CD4-positive, alpha-beta T cell treated with Interleukin-17A for 4 hours (primary cell): ENCODE measurements at regions not wholly inside any gene's neighbourhood (a gene's known extent, or its start where the extent isn't known, plus 50 kb on each side); places are given as distances from the start of the nearest gene placed in this dataset.

ENCODE experiments used
- DNase-seq: peaks from one replicate; pipeline ENCODE4 v3.0.0-alpha.2; 2020; ENCODE audit warnings: mixed read lengths

DNA sequence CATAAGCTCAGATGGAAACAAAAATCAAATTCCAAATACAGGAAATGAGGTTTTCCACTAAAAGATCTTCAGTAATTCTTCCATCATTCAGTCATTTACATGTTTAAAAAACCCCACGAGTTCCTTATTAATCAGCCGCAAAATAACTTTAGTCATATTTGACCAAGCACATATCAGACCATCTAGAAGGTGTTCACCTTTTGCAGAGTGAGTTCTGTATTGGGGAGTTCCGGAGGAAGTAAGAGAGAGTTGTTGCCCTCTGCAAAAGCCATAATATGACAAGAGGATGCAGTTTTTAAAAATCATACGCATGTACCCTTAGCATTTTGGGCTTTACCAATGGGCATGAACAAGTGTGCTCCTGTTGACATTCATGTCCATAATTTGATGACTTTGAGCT, 61.6 kb downstream of the CCR1 start:
- DNase-seq, result no peak

DNA sequence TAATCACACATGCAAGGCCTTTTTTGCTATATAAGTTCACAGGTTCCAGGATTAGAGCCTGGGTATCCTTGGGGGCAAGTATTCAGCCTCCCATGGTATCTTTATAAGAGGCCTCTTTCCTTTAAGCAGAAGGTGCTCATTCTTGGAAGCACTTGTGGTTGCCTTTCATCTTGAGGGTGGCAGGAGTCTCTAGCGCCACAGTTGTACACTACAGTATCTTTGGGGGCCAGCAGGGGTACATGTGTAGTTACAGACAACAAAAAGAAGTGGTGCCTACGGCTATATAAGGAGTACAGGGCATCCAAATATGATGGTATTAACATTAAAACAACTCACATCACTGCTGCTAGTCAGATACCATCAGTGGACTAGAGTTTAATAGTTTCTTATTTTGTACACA, 62.1 kb downstream of the CCR1 start:
- no peak for DNase-seq

DNA sequence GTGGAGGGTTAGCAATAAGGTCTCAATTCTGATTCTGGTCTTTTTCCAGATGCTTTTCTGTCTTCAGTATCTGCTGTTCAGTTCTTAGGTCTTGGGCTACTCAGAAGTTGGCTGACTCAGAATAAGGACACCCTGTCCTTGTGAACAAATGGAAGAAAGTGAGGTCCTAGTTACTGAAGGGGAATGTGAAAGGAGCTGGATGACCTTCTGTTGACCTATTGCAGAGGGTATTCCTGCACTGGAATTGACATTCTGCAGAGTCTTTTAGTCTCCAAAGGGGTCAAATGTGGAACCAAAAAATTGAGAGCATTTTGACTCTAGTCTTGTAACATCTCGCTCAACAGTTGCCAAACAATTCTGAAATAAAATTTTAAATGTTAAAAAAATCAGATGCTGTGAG, 63.0 kb downstream of the CCR1 start:
- no peak for DNase-seq

DNA sequence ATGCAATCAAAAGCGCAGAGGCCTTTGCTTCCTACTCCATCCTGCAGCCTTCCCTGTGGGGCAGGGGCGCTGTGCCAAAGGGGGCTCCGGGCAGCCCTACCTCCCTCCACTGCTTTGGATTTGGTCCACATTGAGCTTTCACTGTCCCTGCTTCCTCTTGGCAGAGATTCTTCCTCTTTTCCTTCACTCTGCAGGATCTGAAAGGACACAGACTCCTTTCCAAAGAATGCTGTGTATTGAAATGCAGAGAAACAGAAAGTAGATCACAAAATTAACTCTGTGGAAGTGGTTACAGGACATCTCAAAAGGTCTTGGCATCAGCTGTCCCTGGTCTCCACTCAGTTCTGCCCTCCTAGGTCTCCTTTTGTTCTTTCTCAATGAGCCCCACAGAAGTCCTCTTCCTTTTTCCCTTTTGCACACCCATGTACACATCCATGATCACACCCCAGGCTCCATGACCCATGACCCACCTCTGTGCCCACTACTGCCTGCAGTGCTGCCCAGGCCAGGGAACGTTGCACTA, 64.1 kb downstream of the CCR1 start:
- DNase-seq, result no peak

DNA sequence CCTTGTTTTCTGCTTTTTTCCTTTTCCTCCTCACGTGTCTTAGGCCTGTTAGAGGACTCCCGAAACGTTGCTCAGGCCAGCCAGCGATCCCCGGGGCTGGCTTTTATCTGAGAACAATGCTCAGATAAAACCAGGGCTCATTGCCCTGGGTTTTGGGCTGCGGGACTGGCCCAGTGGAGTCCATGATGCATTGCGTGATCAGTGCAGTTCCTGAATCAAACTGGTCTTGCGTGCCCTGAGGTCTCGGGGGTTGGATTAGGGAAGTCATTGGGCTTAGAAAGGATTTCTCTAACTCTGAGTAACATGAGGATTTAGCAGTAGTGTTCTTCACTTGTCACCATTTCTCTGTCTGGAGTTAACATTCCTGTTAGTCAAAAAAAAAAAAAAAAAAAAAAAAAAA, 66.3 kb downstream of the CCR1 start:
- no peak for DNase-seq

DNA sequence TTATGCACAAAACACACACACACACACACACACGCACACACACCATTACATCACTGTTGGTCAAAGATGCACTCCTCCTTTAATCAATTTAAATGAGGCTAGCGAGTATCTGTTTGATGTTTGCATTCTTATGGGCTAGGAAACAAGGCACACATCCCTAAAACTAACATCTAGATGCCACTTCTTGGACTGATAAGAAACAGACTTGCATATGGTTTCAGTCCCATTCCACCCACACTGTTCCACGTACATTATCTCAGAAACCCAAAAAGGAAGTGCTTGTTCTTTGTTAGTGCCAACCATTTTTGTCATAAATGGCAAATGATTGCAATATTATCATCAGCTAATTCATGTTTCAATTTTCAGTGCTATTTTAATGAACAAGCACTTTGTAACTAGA, 69.5 kb downstream of the CCR1 start:
- DNase-seq, result no peak

DNA sequence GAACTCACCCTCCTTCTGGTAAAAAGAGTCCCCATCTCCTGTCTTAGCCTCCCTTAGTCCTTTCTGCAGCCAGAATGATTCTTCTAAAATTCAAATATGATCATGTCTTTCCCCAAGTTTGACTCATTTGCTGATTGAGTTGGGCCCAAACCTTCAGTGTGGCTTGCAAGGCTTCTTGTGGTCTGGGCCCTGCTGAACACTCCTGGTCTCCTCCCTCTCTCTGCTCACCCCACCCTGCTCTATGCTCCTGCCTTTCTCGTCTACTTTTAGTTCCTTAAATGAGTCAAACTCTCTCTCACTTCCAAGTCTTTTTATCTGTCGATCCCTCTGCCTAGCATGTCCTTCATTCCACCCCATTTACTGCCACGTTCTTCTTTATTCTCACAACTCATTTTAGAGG, 72.6 kb downstream of the CCR1 start:
- DNase-seq, result no peak

DNA sequence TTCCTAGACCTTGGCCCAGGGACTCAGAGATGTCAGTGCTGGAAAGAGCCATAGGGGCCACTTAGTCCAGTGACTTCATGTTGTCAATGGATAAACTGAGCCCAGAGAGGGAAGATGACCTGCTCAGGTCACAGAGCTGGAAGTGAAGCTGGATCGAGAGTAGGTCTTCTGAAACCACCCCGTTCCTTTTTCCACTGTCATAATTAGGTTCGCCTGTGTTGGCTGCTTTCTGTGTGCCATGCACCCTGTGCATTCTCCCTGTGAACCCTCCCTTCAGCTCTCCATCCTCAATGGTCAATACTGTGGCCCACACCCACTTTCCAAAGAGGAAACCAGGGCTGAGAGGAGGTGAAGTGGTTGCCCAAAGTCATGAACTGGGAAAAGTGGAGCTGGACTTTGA, 74.8 kb downstream of the CCR1 start:
- no peak for DNase-seq

DNA sequence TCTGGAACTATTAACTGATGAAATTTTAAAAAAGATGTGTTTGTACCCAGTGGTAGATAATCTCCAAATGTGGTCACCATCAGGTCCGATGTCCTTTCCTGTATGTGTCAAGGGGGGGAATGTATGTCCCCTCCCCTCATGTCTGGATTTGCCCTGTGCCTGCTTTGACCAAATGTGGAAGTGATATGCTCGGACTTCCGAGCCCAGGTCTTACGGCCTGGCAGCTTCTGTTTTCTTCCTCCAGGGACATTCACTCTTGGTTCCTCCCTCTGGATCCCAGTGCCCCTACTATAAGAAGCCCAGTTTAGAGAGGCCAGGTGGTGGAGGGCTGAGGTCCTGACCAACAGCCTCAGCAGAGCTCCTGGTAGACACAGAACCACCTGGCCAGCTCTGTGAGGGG, 75.5 kb downstream of the CCR1 start:
- no peak for DNase-seq

DNA sequence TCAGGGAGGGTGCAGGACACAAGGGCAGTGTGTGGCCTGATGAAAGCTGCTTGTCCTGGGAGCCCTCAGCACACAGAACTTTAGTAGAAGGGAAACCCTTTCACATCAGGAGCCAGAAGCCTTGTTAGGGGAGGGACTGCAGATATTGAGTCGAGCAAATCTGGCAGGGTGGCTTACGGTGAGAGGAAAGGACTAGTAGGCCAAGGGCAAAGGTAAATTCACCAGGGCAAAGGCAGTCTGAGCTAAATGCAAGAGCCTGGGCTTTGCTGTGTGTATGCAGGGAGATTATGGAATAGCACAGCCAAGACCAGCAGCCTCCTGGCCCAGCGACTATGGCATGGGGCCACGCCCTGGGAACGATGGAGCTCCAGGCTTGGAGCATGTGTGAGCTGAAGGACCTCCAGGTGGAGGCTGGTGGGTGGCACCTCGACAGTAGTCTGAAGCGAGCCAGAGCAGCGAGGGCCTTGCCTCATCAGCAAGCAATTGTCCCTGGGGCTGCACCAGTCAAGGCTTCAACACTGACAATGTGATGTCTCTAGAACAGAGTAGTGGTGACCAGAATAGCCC, 76.1 kb downstream of the CCR1 start:
- DNase-seq, result no peak

DNA sequence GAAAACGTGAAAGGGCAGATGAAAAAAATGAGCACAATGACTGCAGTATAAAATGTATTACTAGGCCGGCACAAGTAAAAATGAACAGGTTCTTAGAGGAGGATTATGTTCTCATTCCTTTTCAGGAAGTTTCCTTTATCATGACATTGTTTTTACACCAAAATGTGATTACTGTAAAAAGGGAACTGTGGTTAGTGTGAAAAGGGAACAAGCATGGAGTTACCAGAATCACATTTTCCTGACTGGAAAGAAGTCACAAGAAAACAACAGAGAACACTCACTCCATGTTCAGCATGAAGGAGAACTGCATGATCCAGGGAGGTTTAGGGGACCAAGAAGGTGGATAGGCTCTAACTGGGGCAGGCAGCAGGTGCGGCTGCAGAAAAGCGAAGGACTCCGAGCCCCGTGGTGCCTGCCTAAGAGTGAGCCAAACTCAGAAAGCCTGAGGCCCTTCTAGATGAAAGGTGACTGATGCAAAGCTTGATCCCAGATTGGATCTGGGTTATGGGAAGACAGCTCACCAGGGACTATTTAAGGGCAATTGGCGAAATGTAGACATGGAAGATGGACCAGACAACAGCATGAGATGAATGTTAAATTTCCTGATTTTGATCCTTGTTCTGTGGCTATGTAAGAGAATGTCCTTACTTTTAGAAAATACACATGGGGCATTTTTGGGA, 77.3 kb downstream of the CCR1 start:
- DNase-seq, result no peak

DNA sequence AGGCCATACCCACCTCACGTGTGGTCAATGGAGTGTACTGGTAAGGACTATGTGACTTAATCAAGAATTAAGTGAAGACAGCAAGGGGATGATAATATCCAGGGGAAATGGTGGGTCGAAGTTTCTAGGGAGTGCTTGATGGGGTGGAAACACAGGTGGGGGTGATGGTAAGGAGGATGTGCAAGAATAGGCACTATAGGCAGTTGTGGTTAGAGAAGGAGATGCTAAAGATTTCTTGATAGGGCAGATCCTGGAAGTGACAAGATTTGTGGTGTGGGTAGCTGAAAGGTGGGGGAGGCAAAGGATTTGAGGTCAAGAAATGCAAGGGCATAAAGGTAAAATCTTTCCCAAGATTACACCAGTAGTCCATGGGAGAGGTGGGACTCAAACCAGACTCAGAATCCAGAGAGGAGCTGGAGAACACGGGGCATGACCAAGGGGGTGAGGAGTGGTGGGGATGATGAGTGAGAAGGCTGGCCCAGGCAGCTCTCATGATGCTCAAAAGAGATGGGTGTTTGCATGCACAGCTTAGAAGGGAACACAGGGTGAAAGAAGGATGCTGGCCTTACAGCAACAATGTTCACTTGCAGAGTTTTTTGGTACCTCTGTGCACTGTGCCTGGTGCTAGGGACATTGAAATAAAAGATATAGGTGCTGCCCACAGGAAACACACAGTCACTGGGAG, 78.4 kb downstream of the CCR1 start:
- no peak for DNase-seq

DNA sequence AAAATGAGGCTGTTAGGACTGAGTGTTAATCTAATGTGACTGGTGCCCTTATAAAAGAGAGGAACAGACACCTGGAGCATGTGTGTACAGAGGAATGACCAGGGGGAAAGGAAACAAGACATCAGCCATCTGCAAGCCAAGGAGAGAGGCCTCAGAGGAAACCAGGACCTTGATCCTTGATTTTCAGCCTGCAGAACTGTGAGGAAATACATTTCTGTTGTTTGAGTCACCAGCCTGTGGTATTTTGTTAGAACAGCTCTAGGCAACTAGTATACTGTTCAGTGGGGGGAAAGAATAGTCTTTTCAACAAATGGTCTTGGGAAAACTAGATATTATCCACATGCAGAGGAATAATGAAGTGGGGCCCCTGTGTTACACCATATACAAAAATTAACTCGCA, 80.6 kb downstream of the CCR1 start:
- no peak for DNase-seq

DNA sequence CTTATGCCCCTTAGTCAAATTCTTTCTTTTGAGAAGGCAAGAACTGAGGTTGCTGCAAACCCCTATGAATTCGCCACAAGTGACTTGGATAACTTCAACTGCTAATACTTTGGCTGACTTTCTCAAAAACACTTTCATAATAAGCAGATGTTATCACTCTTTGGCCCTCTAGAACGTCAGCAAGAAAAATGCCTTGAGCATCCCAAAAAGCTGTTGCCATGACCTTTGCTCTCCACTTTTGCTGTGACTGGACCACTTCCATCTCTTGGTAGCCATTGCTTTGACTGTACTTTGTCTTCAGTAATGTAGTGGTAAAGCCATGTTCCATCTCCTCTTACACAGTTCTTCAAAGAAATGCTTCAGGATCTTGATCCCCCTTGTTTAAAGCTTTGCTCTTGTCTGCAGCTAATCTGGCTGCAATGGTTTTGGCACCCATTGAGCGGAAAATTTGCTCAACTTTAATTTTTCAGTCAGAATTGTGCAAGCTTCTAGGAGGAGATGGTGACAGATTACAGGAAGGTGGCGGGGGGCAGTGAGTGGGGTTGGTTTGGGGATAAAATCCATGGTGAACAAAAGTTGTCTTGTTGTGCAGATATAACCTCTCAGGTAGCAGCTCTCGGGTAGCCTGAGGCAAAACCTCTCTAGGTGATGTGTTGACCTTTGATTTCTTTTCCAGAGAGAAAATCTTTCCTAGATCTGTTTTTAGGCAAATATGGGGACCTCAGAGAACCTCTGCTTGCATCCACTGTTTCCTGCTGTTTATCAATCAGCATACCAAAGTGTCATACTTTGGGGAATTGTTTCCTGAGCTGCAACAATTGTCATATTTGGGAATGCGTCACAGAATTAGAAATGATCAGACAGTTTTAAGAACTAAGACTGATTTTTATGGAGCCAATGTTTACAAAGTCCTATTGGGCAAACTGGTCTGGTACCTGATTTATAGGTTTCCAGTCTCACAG, 83.6 kb downstream of the CCR1 start:
- no peak for DNase-seq

DNA sequence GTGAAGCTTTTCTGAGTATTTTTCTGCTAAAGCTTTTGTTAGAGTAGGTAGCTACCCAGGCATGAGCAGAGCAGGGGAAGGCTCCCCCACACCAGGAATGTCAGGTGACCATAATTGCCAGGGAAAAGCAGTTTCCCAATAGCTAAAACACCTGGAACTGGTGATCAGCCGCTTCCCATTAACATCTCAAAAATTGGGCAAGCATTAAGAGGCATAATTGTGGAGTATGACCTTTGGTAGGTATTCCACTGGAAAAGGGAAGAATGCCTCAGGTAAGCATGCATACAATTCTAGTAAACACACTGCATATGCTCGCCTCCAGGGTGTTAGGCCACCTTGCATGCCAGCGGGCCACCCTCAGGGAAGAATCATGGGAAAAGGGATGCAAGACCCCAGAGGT, 84.5 kb downstream of the CCR1 start:
- DNase-seq, result no peak

DNA sequence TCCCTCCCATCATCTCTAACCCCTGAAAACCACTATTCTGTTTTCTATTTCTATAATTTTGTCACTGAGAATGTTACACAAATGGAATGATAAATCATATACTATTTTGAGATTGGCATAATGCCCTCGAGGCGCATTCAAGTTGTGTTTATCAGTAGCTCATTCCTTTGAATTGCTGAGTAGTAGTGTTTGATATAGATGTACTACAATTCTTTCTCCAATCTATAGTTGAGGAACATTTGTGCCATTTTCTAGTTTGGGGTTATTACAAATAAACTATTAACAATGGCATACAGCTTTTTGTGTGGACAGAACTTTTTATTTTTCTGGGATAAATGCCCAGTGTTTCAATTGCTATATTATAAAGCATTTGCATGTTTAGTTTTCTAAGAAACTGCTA, 86.0 kb downstream of the CCR1 start:
- no peak for DNase-seq

DNA sequence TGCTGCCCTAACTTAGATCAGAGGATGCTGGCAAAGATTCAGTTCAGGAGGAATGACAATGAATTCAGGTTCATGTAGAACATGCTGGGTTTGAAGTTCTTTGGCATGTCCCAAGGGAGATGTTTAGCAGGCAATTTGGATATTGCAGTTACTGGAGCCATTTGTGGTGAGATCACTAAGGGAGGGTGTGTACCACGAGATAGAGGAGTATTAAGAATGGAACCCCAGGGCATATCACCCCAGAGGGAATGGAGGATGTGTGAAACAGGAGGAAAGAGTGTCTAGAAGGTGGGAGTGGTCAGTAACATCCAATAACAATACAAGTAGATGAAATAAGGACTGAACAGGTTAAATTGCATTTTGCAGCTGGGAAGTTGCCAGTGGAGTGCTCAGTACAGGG, 87.1 kb downstream of the CCR1 start:
- no peak for DNase-seq

DNA sequence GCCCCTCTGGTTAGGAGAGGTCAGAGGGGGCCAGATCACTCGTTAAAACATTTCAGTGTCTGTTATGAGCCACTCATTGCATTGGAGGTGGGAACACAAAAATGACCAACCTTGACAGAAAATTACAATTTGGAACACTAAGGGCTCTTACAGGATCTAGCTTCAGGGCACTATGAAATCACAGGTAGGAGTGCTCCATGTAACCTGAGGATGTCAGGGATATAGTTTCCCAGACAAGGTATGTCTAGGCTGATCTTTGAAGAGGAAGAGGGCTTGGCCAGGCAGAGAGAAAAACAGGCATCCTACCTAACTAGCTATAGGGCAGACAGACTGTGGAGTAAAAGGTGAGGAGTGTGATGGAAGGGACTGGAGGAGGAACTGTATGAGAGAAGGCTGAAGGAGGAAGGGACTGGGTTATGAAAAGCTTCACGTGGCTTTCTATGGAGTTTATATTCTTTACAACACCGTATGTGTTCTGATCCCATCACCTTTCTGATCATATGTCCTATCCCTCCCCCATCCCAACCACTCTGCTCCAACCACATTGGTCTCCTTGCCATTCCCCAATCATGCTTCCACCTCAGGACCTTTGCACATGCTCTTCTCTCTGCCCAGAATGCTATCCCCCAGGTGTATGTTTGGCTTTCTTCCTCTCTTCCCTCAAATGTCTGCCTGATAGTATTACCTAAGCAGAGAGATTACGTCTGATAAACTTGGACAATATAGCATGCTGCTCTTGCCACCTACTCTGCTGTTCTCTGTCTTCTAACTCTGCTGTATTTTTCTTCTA, 88.2 kb downstream of the CCR1 start:
- DNase-seq, result no peak

DNA sequence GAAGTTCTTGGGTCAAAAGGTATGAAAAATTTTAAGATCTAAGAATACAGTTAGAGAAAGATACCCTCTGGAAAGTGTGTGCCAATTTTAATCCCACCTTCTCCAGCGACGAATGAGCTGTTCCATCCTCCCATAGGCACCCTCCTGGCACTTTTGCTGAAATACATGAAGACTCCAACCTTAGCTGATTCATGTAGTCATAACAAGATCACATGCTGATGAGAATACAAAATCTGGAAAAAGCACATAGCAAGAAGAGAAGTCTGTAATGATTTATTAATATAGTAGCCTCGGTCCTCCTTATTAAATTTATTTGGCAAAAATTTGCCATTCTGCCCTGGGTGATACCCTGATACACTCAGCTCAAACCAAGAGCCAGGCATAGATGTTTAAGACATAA, 88.9 kb downstream of the CCR1 start:
- no peak for DNase-seq

DNA sequence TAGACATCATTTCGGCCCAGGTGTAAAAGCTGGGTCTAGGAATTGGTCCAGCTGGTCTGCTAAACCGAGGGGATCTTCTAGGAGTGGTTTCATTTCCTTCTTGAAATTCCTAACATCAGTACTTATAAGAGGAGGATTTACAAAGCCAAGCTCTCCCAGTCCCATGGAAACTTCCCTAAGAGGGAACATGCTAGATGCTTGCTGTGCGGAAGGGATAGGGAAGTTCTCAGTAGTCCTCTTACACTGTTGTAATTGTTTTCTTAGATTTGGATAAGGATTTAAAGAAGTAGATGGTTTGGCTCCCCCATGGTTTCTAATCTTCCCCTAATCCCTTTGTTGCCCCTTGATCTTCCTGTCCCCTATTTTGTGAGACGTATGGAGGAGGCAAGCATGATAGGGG, 89.7 kb upstream of the XCR1 start:
- no peak for DNase-seq

DNA sequence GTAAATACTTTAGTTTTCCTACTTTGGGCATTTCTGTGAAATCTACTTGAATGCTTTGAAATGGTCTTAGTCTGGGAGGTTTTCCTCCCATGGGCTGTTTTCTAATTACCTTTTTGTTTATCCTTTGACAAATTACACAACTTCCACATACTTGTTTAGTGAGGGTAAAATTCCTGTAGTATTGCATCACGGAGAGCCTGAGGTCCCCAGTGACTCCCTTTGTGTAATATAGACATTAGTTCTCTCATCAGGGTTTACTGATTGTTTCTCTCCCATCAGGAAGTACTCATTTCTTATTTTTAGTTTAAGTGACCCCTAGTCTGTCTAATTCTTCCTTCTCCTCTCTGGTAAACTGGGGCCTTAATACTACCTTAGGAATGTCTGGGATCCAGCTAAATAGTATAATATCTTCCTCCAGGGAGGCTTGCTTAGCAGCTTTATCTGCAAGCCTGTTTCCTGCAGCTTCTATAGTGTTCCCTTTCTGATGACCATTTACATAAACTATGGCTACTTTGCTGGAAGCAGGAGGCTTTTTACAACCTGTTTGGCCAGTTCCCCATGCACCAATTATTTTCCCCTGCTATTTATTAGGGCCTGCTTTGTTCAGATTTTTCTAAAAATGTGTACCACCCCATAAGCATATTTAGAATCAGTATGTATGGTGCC, 87.2 kb upstream of the XCR1 start:
- DNase-seq, result no peak

DNA sequence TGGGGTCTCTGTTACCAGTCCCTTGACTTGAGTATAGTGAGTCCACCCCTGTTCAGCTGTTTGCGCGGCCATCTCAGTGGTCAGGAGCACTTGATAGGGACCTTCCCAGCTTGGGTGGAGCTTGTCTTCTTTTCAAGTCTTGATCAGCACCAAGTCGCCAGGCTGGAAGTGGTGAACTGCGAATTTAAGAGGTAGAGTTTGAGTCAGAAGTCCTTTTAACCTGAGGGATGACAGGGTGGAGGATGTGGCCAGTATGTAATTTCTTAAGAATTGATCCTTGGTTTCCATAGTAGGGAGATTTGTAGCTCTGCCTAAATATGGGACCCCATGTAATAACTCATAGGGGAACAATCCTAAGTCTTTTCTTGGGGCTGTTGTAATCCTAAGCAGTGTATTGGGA, 86.3 kb upstream of the XCR1 start:
- no peak for DNase-seq
